GM18505 (cell line): ENCODE measurements at regions not wholly inside any gene's neighbourhood (a gene's known extent, or its start where the extent isn't known, plus 50 kb on each side); places are given as distances from the start of the nearest gene placed in this dataset.

Experiments
- ATAC-seq: cut with Tn5 transposase; IDR thresholded peaks from one replicate; pipeline ENCODE4 v1.9.1; 2021; ENCODE audit not compliant: unreplicated experiment
- POLR2A ChIP-seq: IDR thresholded peaks from 4 replicates; pipeline ENCODE4 v1.6.1; 2011; ENCODE audit warnings: borderline replicate concordance; ENCODE audit not compliant: insufficient read depth, insufficient read length; ENCODE audit errors: extremely low read depth

GRCh38 chr3:194840661-194841514 is 155.2 kb downstream of the FAM43A start:
- ATAC-seq: no peak
- TF ChIP-seq POLR2A: no peak

DNA sequence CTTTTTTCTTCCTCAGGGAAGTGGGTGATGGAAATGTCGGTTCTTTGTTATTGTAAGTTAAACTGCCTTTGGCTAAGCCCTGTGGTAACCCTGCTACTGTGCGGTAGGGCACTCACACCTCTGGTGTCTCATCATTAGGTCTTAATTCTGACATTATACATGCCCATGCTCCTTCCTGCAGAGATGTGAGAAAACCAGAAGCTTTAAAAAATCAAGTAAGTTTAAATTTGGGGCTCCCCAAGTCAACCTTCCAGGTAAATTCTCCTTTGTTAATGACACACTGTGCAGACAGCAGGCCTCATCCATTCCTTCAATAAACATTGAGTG is 155.8 kb downstream of the FAM43A start:
- no peak for TF ChIP-seq POLR2A
- ATAC-seq: no peak

DNA sequence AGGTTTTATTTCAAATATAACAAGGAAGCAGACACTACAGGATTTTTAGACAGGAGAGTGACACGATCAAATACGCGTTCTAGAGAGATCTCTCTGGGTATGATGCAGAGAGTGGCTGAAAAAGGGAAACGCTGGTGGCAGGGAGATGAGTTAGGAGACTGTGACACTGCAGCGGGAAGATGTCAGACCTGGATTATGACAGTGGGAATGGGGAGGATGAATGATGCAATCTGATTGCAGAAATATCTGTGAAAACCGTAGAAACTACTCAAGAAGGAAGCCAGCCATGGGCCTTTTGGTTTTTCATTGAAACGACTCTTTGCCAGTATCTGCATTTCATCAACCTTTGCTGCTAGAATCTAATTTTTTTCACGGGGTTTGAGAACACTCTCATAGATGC is 157.9 kb downstream of the FAM43A start:
- no peak for ATAC-seq
- no peak for TF ChIP-seq POLR2A

- no peak for TF ChIP-seq POLR2A
- ATAC-seq: no peak
Observed at GRCh38 chr3:194844046-194844445, 158.4 kb downstream of the FAM43A start.

DNA sequence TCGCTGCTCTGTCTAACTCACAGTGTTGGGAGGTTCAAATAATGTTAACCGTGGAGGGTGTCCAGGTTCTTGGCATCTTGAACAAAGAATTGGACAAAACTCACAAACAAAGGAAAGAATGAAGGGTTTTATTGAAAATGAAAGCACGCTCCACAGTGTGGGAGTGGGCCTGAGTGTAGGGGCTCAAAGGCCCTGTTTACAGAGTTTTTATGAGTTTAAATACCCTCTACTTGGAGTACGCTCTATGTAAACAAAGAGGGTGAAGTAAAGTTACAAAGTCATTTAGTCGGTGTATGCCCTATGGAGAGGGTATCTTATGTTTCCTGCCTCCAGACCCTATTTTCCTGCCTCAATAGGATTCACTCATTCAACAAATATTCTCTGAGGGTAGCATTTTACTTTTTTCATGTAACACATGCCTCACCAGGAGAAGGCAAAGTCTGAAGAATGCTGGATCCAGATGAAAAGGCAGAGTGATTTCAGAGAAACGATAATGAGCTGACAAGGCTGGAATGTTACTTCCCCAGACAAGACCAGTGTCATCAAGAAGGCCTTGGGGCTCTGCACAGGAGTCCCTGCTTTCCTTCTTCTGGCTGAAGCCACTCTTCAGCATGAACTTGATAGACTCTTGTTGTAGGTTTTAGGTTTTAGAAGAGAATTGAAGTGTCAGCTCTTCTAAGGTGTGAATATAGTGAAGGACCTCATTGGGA is 163.6 kb downstream of the FAM43A start:
- TF ChIP-seq POLR2A: no peak
- no peak for ATAC-seq

DNA sequence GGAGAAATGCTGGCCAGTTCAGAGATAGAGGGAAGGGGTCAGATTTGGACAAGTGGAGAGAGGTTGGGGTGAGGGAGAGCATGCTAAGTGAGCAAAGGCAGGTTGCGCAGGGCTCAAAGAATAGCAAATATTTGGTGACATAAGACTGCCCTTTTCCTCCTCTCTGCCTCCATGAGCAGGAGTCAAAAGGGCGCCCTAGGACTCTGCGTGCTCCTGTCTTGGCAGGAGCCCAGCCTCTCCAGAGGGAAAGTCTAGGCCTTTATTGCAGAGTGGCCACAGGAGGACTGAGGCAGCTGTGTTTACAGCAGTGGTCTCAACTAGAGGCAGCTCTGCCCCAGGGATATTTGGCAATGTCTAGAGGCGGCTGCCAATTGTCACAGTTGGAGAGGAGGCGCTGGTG is 165.6 kb downstream of the FAM43A start:
- ATAC-seq: no peak
- TF ChIP-seq POLR2A: no peak

DNA sequence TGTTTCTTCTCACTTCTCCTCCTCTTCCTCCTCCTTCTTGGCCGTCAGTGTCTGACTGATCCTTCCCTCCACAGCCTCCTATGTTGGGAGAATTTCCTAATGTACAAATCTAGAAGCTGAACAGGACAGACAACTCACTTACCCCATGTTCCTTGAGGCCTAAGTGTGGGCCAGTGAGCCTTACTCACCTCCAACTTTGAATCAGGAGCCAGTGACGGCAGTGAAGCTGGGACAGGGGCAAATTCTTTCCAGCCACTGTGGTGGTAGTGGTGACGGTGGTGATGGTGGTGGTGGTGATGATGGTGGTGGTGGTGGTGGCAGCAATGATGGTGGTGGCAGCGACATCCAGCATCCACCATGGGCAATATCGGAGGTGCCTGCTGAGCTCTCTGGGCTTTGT is 166.3 kb downstream of the FAM43A start:
- ATAC-seq: no peak
- no peak for TF ChIP-seq POLR2A

- no peak for ATAC-seq
- TF ChIP-seq POLR2A: no peak
Observed at GRCh38 chr3:194852345-194852744, 166.7 kb downstream of the FAM43A start.

DNA sequence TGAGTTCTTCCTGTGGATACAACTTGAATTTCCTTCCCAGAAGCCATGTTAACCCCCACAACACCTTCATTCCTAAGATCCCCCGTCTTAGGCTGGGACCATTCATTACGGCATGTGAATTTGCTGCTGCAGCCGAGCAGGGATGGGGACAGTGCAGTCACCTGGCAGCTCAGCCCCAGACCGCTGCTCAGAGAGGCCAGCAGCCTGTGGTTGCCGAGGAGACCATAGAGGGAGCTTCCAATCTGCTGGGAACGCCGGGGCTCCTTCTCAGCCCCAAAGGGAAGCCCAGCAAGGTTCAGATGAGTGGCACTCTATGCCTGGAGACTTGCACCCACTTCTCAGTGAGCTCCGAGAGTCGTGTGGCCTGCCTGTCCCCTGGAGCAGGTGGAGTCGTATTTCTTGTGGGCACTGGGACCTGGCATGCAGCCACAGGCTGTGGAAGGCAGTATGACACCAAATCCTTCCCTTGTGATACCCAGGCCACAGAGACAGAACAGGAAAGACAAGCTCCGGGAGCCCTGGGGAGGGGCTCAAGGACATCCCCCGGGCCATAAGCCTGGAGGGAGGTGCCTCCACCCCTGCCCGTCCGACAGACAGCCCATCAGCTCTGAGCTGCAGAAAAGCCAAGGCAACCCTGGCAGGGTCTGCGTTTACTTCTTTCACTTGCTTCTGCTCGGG is 167.3 kb downstream of the FAM43A start:
- no peak for TF ChIP-seq POLR2A
- no peak for ATAC-seq

DNA sequence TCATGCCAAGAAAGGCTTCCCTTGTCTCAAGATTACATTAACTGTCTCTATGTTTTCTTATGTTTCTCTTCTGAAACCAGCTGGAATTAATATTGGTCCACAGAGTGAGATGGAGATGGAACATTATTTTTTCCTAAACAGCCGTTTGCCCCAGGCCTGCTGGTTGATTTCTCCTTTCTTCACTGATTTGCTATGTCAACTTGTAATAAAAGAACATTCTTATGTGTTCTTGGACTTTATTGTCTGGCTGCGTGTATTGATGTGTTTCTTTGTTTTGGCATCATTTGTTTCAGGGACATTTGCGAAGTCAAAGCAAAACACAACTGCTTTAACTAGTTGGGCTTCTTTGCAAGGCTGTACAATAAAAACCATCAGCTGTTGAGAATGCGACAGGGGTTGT is 168.5 kb downstream of the FAM43A start:
- no peak for ATAC-seq
- no peak for TF ChIP-seq POLR2A

DNA sequence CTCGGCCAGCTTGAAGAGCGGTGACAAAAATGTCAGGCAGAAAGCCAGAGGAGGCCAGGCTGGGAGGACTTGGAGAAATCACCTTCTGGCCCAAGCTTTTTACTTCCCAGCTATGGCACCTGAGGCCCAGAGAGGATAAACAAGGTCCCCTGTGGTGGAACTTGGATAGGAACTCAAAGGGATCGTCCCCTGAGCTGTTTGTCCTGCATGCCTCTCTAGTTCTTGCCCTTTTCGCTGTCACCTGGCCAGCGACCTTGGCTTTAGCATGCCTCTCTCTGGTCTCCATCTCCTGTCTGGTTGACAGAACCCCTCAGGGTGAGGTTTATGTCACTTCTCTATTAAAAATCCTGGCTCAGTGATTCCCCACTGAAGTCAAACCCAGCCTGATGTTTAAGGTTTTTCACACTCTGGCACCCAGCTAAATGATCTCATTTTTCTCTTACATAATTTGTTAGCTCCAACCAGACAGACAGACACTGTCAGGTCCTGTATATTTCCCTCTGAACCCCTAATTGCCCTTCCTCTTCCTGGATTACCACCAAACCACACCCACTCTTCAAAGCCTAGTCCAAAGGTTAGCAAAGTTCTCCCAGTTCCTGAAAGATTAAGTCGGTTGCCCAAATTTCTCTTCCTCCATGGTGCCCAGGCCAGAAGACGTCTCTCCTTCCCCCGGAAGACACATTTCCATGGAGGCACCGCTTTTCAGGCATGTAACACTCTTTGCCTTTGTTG is 169.1 kb downstream of the FAM43A start:
- no peak for ATAC-seq
- TF ChIP-seq POLR2A: no peak

DNA sequence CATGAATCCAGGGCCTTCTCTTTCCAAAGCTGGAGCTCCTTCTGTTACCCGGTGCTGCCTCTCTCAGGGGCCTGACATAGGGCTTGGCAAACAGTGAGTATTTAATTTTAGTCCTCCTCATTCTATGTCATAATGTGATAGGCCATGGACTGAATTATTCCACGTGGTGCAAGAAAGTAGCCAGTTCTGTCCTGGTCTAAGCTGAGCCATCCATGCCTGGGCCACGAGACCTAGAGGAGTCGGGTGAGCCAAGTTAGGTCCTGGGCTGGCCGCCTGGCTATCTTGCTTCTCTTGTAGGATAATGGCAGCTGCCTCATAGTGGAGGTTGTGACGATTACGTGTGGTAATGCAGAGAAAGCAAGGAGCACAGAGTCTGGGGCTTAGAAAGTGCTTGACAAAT is 170.6 kb downstream of the FAM43A start:
- no peak for ATAC-seq

GRCh38 chr3:194857469-194858113 is 171.9 kb downstream of the FAM43A start:
- no peak for TF ChIP-seq POLR2A
- no peak for ATAC-seq

More for the DNA sequence above, 170.6 kb downstream of the FAM43A start:
- TF ChIP-seq POLR2A: no peak
